SK-N-SH (cell line): ENCODE measurements at regions not wholly inside any gene's neighbourhood (a gene's known extent, or its start where the extent isn't known, plus 50 kb on each side); places are given as distances from the start of the nearest gene placed in this dataset.

Experiments
- CTCF ChIA-PET: fragments of 300-600, 350-600 bp; formaldehyde crosslinking; extraction: SDS; loops from one replicate; lab custom pipeline; 2021; lab: Yijun Ruan, JAX
- POLR2A ChIA-PET: fragments of 350-600 bp; sonication (Branson Sonifier 250); formaldehyde crosslinking; extraction: SDS; loops from one replicate; lab custom pipeline; 2020; ENCODE audit warnings: antibody characterized with exemption, inconsistent platforms; lab: Yijun Ruan, JAX
- DNase-seq: peaks from one replicate; pipeline ENCODE4 v3.0.0; 2012
- H2AFZ ChIP-seq: fragments of 200-600 bp; sonication (generic); 2 replicates; pipeline ENCODE4 v1.8.1; 2016; ENCODE audit warnings: antibody characterized with exemption, mild to moderate bottlenecking, low read depth
- H3F3A ChIP-seq: fragments of 200-600 bp; sonication (generic); replicated peaks from 2 replicates; pipeline ENCODE3; 2016; ENCODE audit warnings: antibody characterized with exemption, mild to moderate bottlenecking; ENCODE audit not compliant: insufficient read depth
- H3K27ac ChIP-seq, 2 experiments: fragments of 200-500 bp in 1 of 2; fragments of 200-600 bp in 1 of 2; sonication (Bioruptor generic) in 1 of 2; sonication (generic), shearing (Covaris generic) in 1 of 2; 2 replicates each; pipeline versions ENCODE4 v1.5.1 to v1.6.1; 2014 to 2016; ENCODE audit warnings: low read depth in 2 of 2, inconsistent platforms in 1 of 2, low read length in 1 of 2, mild to moderate bottlenecking in 1 of 2, mixed read lengths in 1 of 2
- H3K27me3 ChIP-seq: fragments of 200-600 bp; sonication (generic), shearing (Covaris generic); 2 replicates; pipeline ENCODE4 v1.6.1; 2016; ENCODE audit warnings: mixed run types; ENCODE audit not compliant: insufficient read depth
- H3K36me3 ChIP-seq, 2 experiments: fragments of 200-500 bp in 1 of 2; fragments of 200-600 bp in 1 of 2; sonication (Bioruptor generic) in 1 of 2; sonication (generic) in 1 of 2; replicated peaks in 1 of 2; 2 replicates each; pipeline versions ENCODE3 to v1.5.1; 2014 to 2016; ENCODE audit warnings: low read length in 1 of 2, mild to moderate bottlenecking in 1 of 2; ENCODE audit not compliant: insufficient read depth in 2 of 2, control insufficient read depth in 1 of 2
- H3K4me1 ChIP-seq, 2 experiments: fragments of 200-500 bp in 1 of 2; fragments of 200-600 bp in 1 of 2; sonication (Bioruptor generic) in 1 of 2; sonication (generic), shearing (Covaris generic) in 1 of 2; 2 replicates each; pipeline versions ENCODE4 v1.5.1 to v1.6.1; 2014 to 2016; ENCODE audit warnings: low read depth in 1 of 2, low read length in 1 of 2, mixed run types in 1 of 2; ENCODE audit not compliant: insufficient read depth in 2 of 2, control insufficient read depth in 1 of 2
- H3K4me2 ChIP-seq: fragments of 200-600 bp; sonication (generic), shearing (Covaris generic); 2 replicates; pipeline ENCODE4 v1.6.1; 2017; ENCODE audit warnings: mixed run types
- H3K4me3 ChIP-seq, 2 experiments: fragments of 200-500 bp in 1 of 2; fragments of 200-600 bp in 1 of 2; sonication (Bioruptor generic) in 1 of 2; sonication (generic), shearing (Covaris generic) in 1 of 2; 2 replicates each; pipeline versions ENCODE4 v1.5.1 to v1.8.1; 2014 to 2016; ENCODE audit warnings: low read depth in 2 of 2, inconsistent platforms in 1 of 2, low read length in 1 of 2, mild to moderate bottlenecking in 1 of 2, mixed read lengths in 1 of 2, moderate library complexity in 1 of 2
- H3K79me2 ChIP-seq: fragments of 200-600 bp; sonication (generic); 2 replicates; pipeline ENCODE4 v1.8.1; 2017; ENCODE audit warnings: mild to moderate bottlenecking; ENCODE audit not compliant: insufficient read depth
- H3K9ac ChIP-seq: fragments of 200-600 bp; sonication (generic); 2 replicates; pipeline ENCODE4 v1.6.1; 2017; ENCODE audit warnings: mixed run types
- H3K9me2 ChIP-seq: fragments of 200-600 bp; sonication (generic); 2 replicates; pipeline ENCODE4 v1.6.1; 2017; ENCODE audit warnings: mixed run types
- H3K9me3 ChIP-seq: fragments of 200-600 bp; sonication (generic); 2 replicates; pipeline ENCODE4 v1.6.1; 2017; ENCODE audit warnings: mixed run types, mild to moderate bottlenecking, moderate library complexity
- H4K20me1 ChIP-seq: fragments of 200-600 bp; sonication (generic); 2 replicates; pipeline ENCODE4 v1.6.1; 2017; ENCODE audit warnings: mild to moderate bottlenecking, mixed run types; ENCODE audit not compliant: insufficient read depth
- CHD2 ChIP-seq: fragments of 150-350 bp; IDR thresholded peaks from 2 replicates; pipeline ENCODE4 v1.6.1; 2018; ENCODE audit warnings: low read length; ENCODE audit not compliant: partially characterized antibody
- ELF1 ChIP-seq: IDR thresholded peaks from 2 replicates; pipeline ENCODE4 v1.4.0; 2012
- EP300 ChIP-seq, 2 experiments: IDR thresholded peaks; 2 replicates each; pipeline versions ENCODE4 v1.4.0 to v1.6.1; 2012; ENCODE audit warnings: borderline replicate concordance in 1 of 2, low read depth in 1 of 2, low read length in 1 of 2
- FOSL2 ChIP-seq: IDR thresholded peaks from 2 replicates; pipeline ENCODE4 v1.4.0; 2012; ENCODE audit warnings: low read depth, mild to moderate bottlenecking, moderate library complexity, borderline replicate concordance
- FOXJ3 ChIP-seq: sonication (generic); formaldehyde crosslinking; IDR thresholded peaks from 2 replicates; pipeline ENCODE4 v1.5.1; 2020; ENCODE audit warnings: mild to moderate bottlenecking, missing genetic modification reagents
- FOXM1 ChIP-seq: IDR thresholded peaks from 2 replicates; pipeline ENCODE4 v1.4.0; 2012; ENCODE audit warnings: low read depth, mild to moderate bottlenecking
- GABPA ChIP-seq: IDR thresholded peaks from 2 replicates; pipeline ENCODE4 v1.4.0; 2012; ENCODE audit warnings: low read depth, mild to moderate bottlenecking
- GATA2 ChIP-seq: sonication (generic); formaldehyde crosslinking; IDR thresholded peaks from 2 replicates; pipeline ENCODE4 v1.5.0; 2020; ENCODE audit warnings: mild to moderate bottlenecking, missing genetic modification reagents
- JUND ChIP-seq: IDR thresholded peaks from 2 replicates; pipeline ENCODE4 v1.4.0; 2012
- MEF2A ChIP-seq: IDR thresholded peaks from 2 replicates; pipeline ENCODE4 v1.4.0; 2012; ENCODE audit warnings: low read depth, borderline replicate concordance
- NFIC ChIP-seq: IDR thresholded peaks from 2 replicates; pipeline ENCODE4 v1.4.0; 2012; ENCODE audit warnings: borderline replicate concordance
- NRF1 ChIP-seq: IDR thresholded peaks from 2 replicates; pipeline ENCODE4 v1.6.1; 2012; ENCODE audit warnings: low read depth, mild to moderate bottlenecking, low read length
- POLR2AphosphoS5 ChIP-seq: IDR thresholded peaks from 2 replicates; pipeline ENCODE4 v1.6.1; 2012; ENCODE audit warnings: low read depth, low read length
- RAD21 ChIP-seq: IDR thresholded peaks from 2 replicates; pipeline ENCODE4 v1.6.1; 2012; ENCODE audit warnings: mild to moderate bottlenecking, low read length
- RCOR1 ChIP-seq: fragments of 150-350 bp; IDR thresholded peaks from 2 replicates; pipeline ENCODE4 v1.6.1; 2017; ENCODE audit warnings: antibody characterized with exemption, low read length
- RFX5 ChIP-seq: IDR thresholded peaks from 2 replicates; pipeline ENCODE4 v1.6.1; 2012; ENCODE audit warnings: mild to moderate bottlenecking, improper control_type of control experiment, low read length
- RXRA ChIP-seq: IDR thresholded peaks from 2 replicates; pipeline ENCODE4 v1.4.0; 2012; ENCODE audit warnings: low read depth, mild to moderate bottlenecking, borderline replicate concordance
- SIN3A ChIP-seq: IDR thresholded peaks from 2 replicates; pipeline ENCODE4 v1.6.1; 2012; ENCODE audit warnings: low read depth, mild to moderate bottlenecking, low read length, moderate library complexity, borderline replicate concordance
- SMC3 ChIP-seq: IDR thresholded peaks from 2 replicates; pipeline ENCODE4 v1.6.1; 2012; ENCODE audit warnings: low read depth, low read length, improper control_type of control experiment
- WGBS: methylation state at CpG from one replicate; pipeline ENCODE4 v1.1.6; 2017; ENCODE audit warnings: low lambda C conversion rate; 5-methylcytosine and 5-hydroxymethylcytosine counted together
- TF ChIP-seq, protein P1 (sequence below): IDR thresholded peaks from 2 replicates; pipeline ENCODE4 v1.4.0; 2012; ENCODE audit warnings: low read depth, borderline replicate concordance
- TF ChIP-seq, protein P2 (sequence below): IDR thresholded peaks from 2 replicates; pipeline ENCODE4 v1.4.0; 2012; ENCODE audit warnings: low read depth
- TF ChIP-seq, protein P3 (sequence below): fragments of 150-350 bp; IDR thresholded peaks from 2 replicates; pipeline ENCODE4 v1.6.1; 2017; ENCODE audit warnings: antibody characterized with exemption, low read length, low read depth, borderline replicate concordance
- TF ChIP-seq, protein P4 (sequence below): IDR thresholded peaks from 2 replicates; pipeline ENCODE4 v1.4.0; 2012; ENCODE audit warnings: low read depth, borderline replicate concordance

DNA sequence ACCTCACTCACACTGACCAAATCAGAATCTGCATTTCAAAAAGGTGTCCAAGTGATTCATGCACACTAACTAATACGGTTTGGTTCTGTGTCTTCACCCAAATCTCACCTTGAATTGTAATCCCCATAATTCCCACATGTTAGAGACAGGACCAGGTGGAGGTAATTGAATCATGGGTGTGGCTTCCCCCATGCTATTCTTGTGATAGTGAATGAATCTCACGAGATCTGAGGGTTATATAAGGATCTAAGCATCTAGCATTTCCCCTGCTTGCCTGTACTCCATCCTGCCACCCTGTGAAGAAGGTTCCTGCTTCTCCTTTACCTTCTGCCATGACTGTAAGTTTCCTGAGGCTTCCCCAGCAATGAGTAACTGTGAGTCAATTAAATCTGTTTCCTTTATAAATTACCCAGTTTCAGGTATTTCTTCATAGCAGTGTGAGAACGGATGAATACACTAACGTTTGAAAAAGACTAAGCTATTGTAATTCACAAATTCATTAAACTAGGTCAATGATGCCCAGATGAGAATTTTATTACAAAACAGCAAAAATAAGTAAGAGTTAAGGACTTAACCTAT is 759.1 kb downstream of the GALC start:
- Histone ChIP-seq H3K4me2 (no peak overlapping the region), H3K36me3 (no peaks in the 10 kb centered on the region), H3K27ac (no peak overlapping the region), H3K9me3 (no peaks in the 10 kb centered on the region), H4K20me1 (no peaks in the 10 kb centered on the region), H3K4me3 (no peak overlapping the region), H3K9me2 (no peaks in the 10 kb centered on the region), H3K4me1 (no peaks in the 10 kb centered on the region), H3K9ac (no peak overlapping the region), H3F3A (no peaks in the 10 kb centered on the region), H3K27me3 (no peaks in the 10 kb centered on the region), H2AFZ (no peak overlapping the region), H3K79me2 (no peaks in the 10 kb centered on the region)
- TF ChIP-seq NRF1 (no peak), GATA2 (CRISPR knock-in tag) (no peak), SMC3 (no peak), FOXM1 (no peak), NFIC (no peak), RXRA (no peak), RAD21 (no peak), CHD2 (no peak), FOXJ3 (no peak), RCOR1 (no peak), GABPA (no peak), POLR2AphosphoS5 (no peak), FOSL2 (no peak), MEF2A (no peak), SIN3A (no peak), ELF1 (no peak), EP300 (IDR thresholded peaks at IDR 0.05; ENCODE audit: borderline replicate concordance in 1 of 2, low read depth in 1 of 2, low read length in 1 of 2) (no peak)
- TF ChIP-seq, protein P1, sequence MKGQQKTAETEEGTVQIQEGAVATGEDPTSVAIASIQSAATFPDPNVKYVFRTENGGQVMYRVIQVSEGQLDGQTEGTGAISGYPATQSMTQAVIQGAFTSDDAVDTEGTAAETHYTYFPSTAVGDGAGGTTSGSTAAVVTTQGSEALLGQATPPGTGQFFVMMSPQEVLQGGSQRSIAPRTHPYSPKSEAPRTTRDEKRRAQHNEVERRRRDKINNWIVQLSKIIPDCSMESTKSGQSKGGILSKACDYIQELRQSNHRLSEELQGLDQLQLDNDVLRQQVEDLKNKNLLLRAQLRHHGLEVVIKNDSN, result no peak
- TF ChIP-seq, protein P2, sequence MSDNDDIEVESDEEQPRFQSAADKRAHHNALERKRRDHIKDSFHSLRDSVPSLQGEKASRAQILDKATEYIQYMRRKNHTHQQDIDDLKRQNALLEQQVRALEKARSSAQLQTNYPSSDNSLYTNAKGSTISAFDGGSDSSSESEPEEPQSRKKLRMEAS, result no peak
- TF ChIP-seq, protein P3, sequence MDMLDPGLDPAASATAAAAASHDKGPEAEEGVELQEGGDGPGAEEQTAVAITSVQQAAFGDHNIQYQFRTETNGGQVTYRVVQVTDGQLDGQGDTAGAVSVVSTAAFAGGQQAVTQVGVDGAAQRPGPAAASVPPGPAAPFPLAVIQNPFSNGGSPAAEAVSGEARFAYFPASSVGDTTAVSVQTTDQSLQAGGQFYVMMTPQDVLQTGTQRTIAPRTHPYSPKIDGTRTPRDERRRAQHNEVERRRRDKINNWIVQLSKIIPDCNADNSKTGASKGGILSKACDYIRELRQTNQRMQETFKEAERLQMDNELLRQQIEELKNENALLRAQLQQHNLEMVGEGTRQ, result no peak
- ChIA-PET CTCF (no interaction called here), POLR2A (no interaction called here)
- no peak for DNase-seq
- 3% methylated on average over 4 of the region's 4 CpGs for WGBS

DNA sequence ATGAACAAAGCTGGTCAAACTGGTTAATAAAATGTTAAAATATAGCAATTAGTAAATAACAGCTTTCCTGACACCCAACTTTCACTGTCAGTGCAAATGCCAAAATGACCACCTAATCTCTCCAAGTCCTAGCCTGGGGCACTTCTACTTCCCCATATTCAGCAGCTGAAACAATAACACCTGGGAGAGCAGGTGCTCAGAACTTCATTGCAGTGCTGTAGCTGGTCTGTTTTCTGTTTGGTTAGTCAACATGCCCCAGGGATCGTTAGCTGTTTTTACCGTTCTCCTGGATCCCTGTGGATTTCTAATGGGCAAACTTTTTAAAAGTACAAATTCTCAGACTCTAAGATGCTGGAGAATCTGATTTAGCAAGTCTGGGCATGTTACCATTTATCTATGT is 759.7 kb downstream of the GALC start:
- no peak overlapping the region for H2AFZ ChIP-seq
- H3K9me3 ChIP-seq, result no peaks in the 10 kb centered on the region
- TF ChIP-seq RFX5 (no peak), POLR2AphosphoS5 (no peak), GABPA (no peak), FOSL2 (no peak), RAD21 (no peak), CHD2 (no peak), RXRA (no peak), FOXJ3 (no peak), JUND (no peak)
- TF ChIP-seq, protein P2, result no peak
- TF ChIP-seq, protein P4, sequence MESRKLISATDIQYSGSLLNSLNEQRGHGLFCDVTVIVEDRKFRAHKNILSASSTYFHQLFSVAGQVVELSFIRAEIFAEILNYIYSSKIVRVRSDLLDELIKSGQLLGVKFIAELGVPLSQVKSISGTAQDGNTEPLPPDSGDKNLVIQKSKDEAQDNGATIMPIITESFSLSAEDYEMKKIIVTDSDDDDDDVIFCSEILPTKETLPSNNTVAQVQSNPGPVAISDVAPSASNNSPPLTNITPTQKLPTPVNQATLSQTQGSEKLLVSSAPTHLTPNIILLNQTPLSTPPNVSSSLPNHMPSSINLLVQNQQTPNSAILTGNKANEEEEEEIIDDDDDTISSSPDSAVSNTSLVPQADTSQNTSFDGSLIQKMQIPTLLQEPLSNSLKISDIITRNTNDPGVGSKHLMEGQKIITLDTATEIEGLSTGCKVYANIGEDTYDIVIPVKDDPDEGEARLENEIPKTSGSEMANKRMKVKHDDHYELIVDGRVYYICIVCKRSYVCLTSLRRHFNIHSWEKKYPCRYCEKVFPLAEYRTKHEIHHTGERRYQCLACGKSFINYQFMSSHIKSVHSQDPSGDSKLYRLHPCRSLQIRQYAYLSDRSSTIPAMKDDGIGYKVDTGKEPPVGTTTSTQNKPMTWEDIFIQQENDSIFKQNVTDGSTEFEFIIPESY, result no peak
- TF ChIP-seq, protein P3, result no peak
- no peaks in the 10 kb centered on the region for H4K20me1 ChIP-seq
- POLR2A ChIA-PET, result no interaction called here
- CTCF ChIA-PET, result no interaction called here
- H3K36me3 ChIP-seq, result no peaks in the 10 kb centered on the region
- no peak overlapping the region for H3K4me3 ChIP-seq
- no peaks in the 10 kb centered on the region for H3K27me3 ChIP-seq
- no peaks in the 10 kb centered on the region for H3K4me1 ChIP-seq
- no peak for DNase-seq
- no peak overlapping the region for H3K27ac ChIP-seq
- H3F3A ChIP-seq, result no peaks in the 10 kb centered on the region
- WGBS, result 0% methylated on average over 2 of the region's 2 CpGs
- H3K9ac ChIP-seq, result no peak overlapping the region
- no peaks in the 10 kb centered on the region for H3K79me2 ChIP-seq
- H3K4me2 ChIP-seq, result no peak overlapping the region
- H3K9me2 ChIP-seq, result no peaks in the 10 kb centered on the region
